Lower leg skin (tissue), 4 donors: ENCODE measurements at regions not wholly inside any gene's neighbourhood (a gene's known extent, or its start where the extent isn't known, plus 50 kb on each side); places are given as distances from the start of the nearest gene placed in this dataset.
"Not testable (repeated sequence)": the region's sequence is repeated elsewhere in the genome, so short reads cannot be mapped to it uniquely, and the experiment has no call there.

Source experiments
- DNase-seq, 2 donors: peaks; one replicate each; pipeline ENCODE4 v3.0.0-alpha.2; 2019; ENCODE audit warnings: low spot score in 2 of 2
- H3K4me3 ChIP-seq: fragments of 200-600 bp; sonication (generic); 2 replicates; pipeline ENCODE4 v1.5.1; 2017; ENCODE audit warnings: mild to moderate bottlenecking, low read depth; ENCODE audit not compliant: poor library complexity, severe bottlenecking
- CTCF ChIP-seq, 3 donors: fragments of 450-650 bp; IDR thresholded peaks; one replicate each; pipeline ENCODE4 v1.5.1; 2016; ENCODE audit warnings: antibody characterized with exemption in 3 of 3, mild to moderate bottlenecking in 3 of 3, moderate library complexity in 2 of 3
- POLR2A ChIP-seq, 2 donors: fragments of 450-650 bp; IDR thresholded peaks; one replicate each; pipeline ENCODE4 v1.6.1; 2016 to 2017; ENCODE audit warnings: antibody characterized with exemption in 2 of 2, mild to moderate bottlenecking in 1 of 2, moderate library complexity in 1 of 2
- WGBS, 2 donors: methylation state at CpG; one replicate each; pipeline ENCODE4 v1.1.5; 2018; 5-methylcytosine and 5-hydroxymethylcytosine counted together
- intact Hi-C: fragments of 100-400 bp; cut with DNase I; formaldehyde crosslinking; loops from one replicate; pipeline ENCODE4 v1.15.0; 2023; ENCODE audit warnings: low total_unique reads

DNA sequence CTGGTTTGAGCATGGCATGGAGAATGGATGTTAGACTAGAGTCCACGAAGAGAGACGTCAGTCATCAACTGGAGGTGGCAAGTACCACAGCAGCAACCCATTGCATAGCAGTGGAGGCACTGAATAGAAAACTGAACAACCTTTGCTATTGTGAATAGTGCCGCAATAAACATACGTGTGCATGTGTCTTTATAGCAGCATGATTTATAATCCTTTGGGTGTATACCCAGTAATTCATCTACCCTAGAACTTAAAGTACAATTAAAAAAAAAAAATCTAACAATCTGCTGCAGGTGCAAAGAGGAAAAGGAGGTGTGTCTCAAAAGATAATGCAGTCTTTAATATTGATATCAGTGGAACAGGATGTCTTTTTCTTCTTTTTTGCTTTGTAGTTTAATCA is 443.4 kb upstream of the ISX start:
- no peak for DNase-seq
- WGBS, 2 donors, result 70 to 74% methylated on average over 4 of the region's 4 CpGs
- H3K4me3 ChIP-seq, result no peak overlapping the region
- TF ChIP-seq POLR2A (IDR thresholded peaks at IDR 0.05) (no peak), CTCF (IDR thresholded peaks at IDR 0.05) (no peak)
- intact Hi-C loops, result no loop called here

GRCh38 chr22:34623580-34623979 is 442.4 kb upstream of the ISX start:
- no peak overlapping the region for H3K4me3 ChIP-seq
- TF ChIP-seq CTCF (IDR thresholded peaks at IDR 0.05), result no peak
- TF ChIP-seq POLR2A (IDR thresholded peaks at IDR 0.05), result no peak
- intact Hi-C loops, result no loop called here
- DNase-seq, result no peak
- 73 to 84% methylated on average over 4 of the region's 4 CpGs for WGBS, 2 donors

DNA sequence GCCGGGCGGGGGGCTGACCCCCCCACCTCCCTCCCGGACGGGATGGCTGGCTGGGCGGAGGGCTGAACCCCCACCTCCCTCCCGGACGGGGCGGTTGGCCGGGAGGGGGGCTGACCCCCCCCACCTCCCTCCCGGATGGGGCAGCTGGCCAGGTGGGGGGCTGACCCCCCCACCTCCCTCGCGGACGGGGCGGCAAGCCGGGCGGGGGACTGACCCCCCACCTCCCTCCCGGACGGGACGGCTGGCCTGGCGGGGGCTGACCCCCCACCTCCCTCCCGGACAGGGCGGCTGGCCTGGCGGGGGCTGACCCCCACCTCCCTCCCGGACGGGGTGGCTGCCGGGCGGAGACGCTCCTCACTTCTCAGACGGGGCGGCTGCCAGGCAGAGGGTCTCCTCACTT is 440.1 kb upstream of the ISX start:
- H3K4me3 ChIP-seq, intact Hi-C loops, DNase-seq: not testable (repeated sequence)
- WGBS, 2 donors, result 90% methylated on average over 16 of the region's 30 CpGs; no CpG with 5 or more reads in 1 of the 2 donors

DNA sequence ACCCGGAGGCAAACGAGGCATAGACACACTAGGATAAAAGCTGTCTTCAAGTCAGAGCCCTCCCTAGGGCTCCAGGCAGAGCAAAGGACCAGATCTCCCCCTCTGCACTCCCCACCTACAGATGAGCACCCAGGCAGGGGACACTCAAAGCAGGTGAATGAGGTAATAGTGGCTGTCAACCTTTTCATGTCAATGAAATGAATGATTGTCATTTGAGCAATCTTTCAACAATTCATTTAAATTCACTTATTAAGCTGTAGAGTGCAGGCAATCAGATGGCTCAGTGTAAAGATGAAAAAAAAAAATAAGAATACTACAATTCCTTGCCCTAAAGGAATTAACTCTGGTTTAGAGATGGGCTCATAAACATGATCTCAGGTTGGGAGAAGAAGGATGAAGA is 427.8 kb upstream of the ISX start:
- DNase-seq, result no peak
- 7 to 15% methylated on average over 2 of the region's 2 CpGs for WGBS, 2 donors
- TF ChIP-seq CTCF (IDR thresholded peaks at IDR 0.05) (no peak), POLR2A (IDR thresholded peaks at IDR 0.05) (no peak)
- H3K4me3 ChIP-seq, result no peak overlapping the region
- intact Hi-C loops, result no loop called here

DNA sequence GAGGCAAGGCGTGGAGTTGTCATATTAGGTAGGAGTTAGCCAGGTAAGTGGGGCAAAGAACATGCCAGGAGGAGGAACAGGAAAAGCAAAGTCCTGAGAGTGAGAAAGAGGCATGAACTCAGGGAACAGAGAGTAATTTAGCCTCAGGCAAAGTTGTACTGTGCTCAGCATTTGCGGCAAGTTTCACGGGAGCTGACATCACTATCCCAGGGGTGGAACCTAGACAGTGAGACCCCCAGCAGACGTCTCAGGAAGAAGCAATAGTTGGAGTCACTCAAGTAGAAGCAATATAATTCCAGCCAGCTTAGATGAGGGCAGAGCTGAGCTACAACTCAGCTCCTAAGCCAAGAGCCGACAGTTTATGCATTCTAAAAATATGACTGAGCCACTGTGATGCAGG is 426.0 kb upstream of the ISX start:
- no peak for DNase-seq
- intact Hi-C loops, result no loop called here

GRCh38 chr22:34645375-34645774 is 420.6 kb upstream of the ISX start:
- WGBS, 2 donors, result 64 to 77% methylated on average over 6 of the region's 6 CpGs
- intact Hi-C loops, result no loop called here
- no peak overlapping the region for H3K4me3 ChIP-seq
- DNase-seq, result no peak
- TF ChIP-seq POLR2A (IDR thresholded peaks at IDR 0.05) (no peak), CTCF (IDR thresholded peaks at IDR 0.05) (no peak)

More for the DNA sequence above, 426.0 kb upstream of the ISX start:
- 51 to 53% methylated on average over 5 of the region's 5 CpGs for WGBS, 2 donors
- TF ChIP-seq CTCF (IDR thresholded peaks at IDR 0.05) (no peak), POLR2A (IDR thresholded peaks at IDR 0.05) (no peak)
- no peak overlapping the region for H3K4me3 ChIP-seq
